ENCODE measurements at regions not wholly inside any gene's neighbourhood (a gene's known extent, or its start where the extent isn't known, plus 50 kb on each side); places are given as distances from the start of the nearest gene placed in this dataset.

DNA sequence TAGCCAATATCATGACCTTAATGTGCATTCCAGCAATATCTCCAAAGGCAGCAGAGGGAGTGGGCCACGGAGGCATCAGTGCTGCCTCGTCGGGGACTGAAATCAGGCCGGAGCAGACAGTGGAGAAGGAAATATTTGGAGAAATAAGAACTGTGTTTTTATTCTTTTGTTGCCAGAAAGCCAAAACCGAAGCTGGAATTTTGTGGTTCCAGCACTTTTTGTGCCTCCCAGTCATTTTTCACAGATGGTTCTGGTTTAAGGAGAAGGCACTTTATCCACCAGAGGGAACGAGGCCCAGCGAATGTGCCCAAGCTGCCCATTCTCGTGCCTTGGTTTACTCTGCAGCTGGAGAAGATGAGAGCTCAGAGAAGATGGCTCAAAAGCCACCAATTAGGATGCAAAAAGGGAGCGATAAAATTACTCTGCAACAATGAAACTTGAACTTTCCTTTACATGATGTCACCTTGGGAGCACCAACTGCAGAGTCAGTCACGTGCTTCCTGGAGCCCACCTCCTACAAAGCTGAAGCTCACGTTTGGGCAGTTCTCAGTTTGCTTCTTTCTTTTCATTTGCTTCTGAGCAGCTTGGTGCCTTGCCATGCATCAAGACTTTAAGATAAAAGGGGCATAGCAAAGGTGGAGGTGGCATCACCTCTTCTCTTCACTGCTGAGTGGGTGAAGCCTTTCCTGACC is 288.7 kb downstream of the LPIN1 start:
- TF ChIP-seq, protein P1, sequence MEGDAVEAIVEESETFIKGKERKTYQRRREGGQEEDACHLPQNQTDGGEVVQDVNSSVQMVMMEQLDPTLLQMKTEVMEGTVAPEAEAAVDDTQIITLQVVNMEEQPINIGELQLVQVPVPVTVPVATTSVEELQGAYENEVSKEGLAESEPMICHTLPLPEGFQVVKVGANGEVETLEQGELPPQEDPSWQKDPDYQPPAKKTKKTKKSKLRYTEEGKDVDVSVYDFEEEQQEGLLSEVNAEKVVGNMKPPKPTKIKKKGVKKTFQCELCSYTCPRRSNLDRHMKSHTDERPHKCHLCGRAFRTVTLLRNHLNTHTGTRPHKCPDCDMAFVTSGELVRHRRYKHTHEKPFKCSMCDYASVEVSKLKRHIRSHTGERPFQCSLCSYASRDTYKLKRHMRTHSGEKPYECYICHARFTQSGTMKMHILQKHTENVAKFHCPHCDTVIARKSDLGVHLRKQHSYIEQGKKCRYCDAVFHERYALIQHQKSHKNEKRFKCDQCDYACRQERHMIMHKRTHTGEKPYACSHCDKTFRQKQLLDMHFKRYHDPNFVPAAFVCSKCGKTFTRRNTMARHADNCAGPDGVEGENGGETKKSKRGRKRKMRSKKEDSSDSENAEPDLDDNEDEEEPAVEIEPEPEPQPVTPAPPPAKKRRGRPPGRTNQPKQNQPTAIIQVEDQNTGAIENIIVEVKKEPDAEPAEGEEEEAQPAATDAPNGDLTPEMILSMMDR (IDR thresholded peaks at IDR 0.05), result no peak
- intact Hi-C loops (cut with micrococcal nuclease), result no loop called here
- H3K27me3 Mint-ChIP-seq, result peaks cover 3% of the 10 kb centered on the region
- ChIA-PET POLR2A (no interaction called here), CTCF (interaction anchor here (1.1 kb wide), 1 partner anchor 39 kb away, joined by 3 read pairs; no protein-coding TSS in a partner anchor)
- peaks cover 2% of the 10 kb centered on the region for H3K9me3 Mint-ChIP-seq
- no peak overlapping the region for H3K27ac Mint-ChIP-seq
- no peak for DNase-seq
- no peak for ATAC-seq
- peaks cover 30% of the 10 kb centered on the region for H3K4me1 Mint-ChIP-seq (ENCODE audit: low read depth)
- no peaks in the 10 kb centered on the region for H3K36me3 Mint-ChIP-seq (ENCODE audit: low read depth)
- H3K4me3 Mint-ChIP-seq, result no peak overlapping the region

- CTCF ChIA-PET, result interaction anchor here (1.1 to 1.3 kb wide), 2 partner anchors 38 to 70 kb away, joined by 3 read pairs; no protein-coding TSS in a partner anchor
- no peak for ATAC-seq
- TF ChIP-seq, protein P1 (IDR thresholded peaks at IDR 0.05), result no peak
- Mint-ChIP-seq H3K9me3 (peaks cover 6% of the 10 kb centered on the region), H3K27me3 (peaks cover 3% of the 10 kb centered on the region), H3K4me3 (no peak overlapping the region), H3K36me3 (ENCODE audit: low read depth) (no peaks in the 10 kb centered on the region), H3K4me1 (ENCODE audit: low read depth) (peaks cover 30% of the 10 kb centered on the region), H3K27ac (no peak overlapping the region)
- DNase-seq, result no peak
- POLR2A ChIA-PET, result no interaction called here
- intact Hi-C loops (cut with micrococcal nuclease), result no loop called here
Measured at GRCh38 chr2:12035956-12036639, 289.7 kb downstream of the LPIN1 start.

- DNase-seq (no peak), ATAC-seq (no peak)
- TF ChIP-seq, protein P1 (IDR thresholded peaks at IDR 0.05), result no peak
- ChIA-PET POLR2A (no interaction called here), CTCF (interaction anchor here (1.3 kb wide), 1 partner anchor 70 kb away, joined by 3 read pairs; no protein-coding TSS in a partner anchor)
- Mint-ChIP-seq H3K36me3 (ENCODE audit: low read depth) (no peaks in the 10 kb centered on the region), H3K9me3 (peaks cover 7% of the 10 kb centered on the region), H3K27me3 (peaks cover 3% of the 10 kb centered on the region), H3K27ac (no peak overlapping the region), H3K4me1 (ENCODE audit: low read depth) (peaks cover 30% of the 10 kb centered on the region), H3K4me3 (no peak overlapping the region)
- intact Hi-C loops (cut with micrococcal nuclease), result no loop called here
Measured at GRCh38 chr2:12036640-12036983, 290.2 kb downstream of the LPIN1 start.

DNA sequence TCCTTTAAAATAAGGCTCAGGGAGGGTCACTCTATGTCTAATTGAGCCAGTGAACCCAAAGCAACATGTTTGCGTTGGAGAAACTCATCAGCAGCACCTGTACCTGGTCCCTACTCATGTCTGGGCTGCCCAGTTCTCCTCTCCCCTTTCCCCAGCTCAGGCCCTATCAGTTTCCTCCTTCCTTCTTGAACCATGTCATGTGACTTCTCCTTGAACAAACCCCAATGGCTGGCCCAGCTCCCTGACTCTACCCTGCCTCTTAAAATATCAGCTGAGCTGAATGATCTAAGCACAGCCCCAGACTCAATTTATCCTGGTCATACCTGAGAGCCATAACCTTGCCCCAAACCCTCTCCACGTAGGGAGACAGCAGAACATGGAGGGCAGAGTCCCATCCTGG is 290.9 kb downstream of the LPIN1 start:
- ChIA-PET CTCF (no interaction called here), POLR2A (no interaction called here)
- Mint-ChIP-seq H3K4me1 (ENCODE audit: low read depth) (peaks cover 29% of the 10 kb centered on the region), H3K9me3 (peaks cover 9% of the 10 kb centered on the region), H3K27me3 (peaks cover 3% of the 10 kb centered on the region), H3K4me3 (no peak overlapping the region), H3K36me3 (ENCODE audit: low read depth) (no peaks in the 10 kb centered on the region), H3K27ac (no peak overlapping the region)
- ATAC-seq, result no peak
- no peak for DNase-seq
- TF ChIP-seq, protein P1 (IDR thresholded peaks at IDR 0.05), result no peak
- intact Hi-C loops (cut with micrococcal nuclease), result no loop called here

DNA sequence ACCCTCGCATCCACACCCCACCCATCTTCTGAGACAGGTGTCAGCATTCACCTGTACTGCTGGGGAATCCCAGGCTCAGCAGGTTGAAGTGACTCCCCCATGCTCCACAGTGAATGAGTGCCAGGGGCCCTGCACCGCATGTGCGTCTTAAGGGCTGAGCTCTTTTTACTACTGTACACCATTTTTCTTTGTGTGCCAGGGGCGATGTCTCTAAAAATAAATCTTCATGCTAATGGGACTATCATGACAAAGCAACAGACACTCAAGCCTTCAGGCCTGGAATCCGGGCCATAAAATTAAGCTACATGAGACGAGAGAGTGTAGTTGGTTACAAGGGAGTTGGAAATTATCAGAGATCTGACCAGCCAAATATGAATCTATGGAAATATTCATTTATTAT is 294.8 kb downstream of the LPIN1 start:
- H3K9me3 Mint-ChIP-seq, result peaks cover 9% of the 10 kb centered on the region
- H3K4me3 Mint-ChIP-seq, result no peak overlapping the region
- H3K27me3 Mint-ChIP-seq, result no peaks in the 10 kb centered on the region
- intact Hi-C loops (cut with micrococcal nuclease), result no loop called here
- POLR2A ChIA-PET, result no interaction called here
- H3K4me1 Mint-ChIP-seq (ENCODE audit: low read depth), result peaks cover 40% of the 10 kb centered on the region
- CTCF ChIA-PET, result interaction anchor here (1.1 kb wide), 1 partner anchor 177 kb away, joined by 3 read pairs; no protein-coding TSS in a partner anchor
- no peak overlapping the region for H3K27ac Mint-ChIP-seq
- TF ChIP-seq, protein P1 (IDR thresholded peaks at IDR 0.05), result no peak
- H3K36me3 Mint-ChIP-seq (ENCODE audit: low read depth), result no peaks in the 10 kb centered on the region
- DNase-seq, result no peak
- no peak for ATAC-seq

Measured in activated CD8-positive, alpha-beta T cell treated with anti-CD3 and anti-CD28 coated beads for 36 hours (primary cell).